GM21390 (cell line): ENCODE measurements at regions not wholly inside any gene's neighbourhood (a gene's known extent, or its start where the extent isn't known, plus 50 kb on each side); places are given as distances from the start of the nearest gene placed in this dataset.

Experiments
- ATAC-seq: cut with Tn5 transposase; IDR thresholded peaks from one replicate; pipeline ENCODE4 v1.9.1; 2021; ENCODE audit not compliant: unreplicated experiment

GRCh38 chr10:125284875-125285597 is 124.7 kb upstream of the CTBP2 start:
- no peak for ATAC-seq

- ATAC-seq = no peak
These were observed 123.7 kb upstream of the CTBP2 start for GRCh38 chr10:125283836-125284614.

DNA sequence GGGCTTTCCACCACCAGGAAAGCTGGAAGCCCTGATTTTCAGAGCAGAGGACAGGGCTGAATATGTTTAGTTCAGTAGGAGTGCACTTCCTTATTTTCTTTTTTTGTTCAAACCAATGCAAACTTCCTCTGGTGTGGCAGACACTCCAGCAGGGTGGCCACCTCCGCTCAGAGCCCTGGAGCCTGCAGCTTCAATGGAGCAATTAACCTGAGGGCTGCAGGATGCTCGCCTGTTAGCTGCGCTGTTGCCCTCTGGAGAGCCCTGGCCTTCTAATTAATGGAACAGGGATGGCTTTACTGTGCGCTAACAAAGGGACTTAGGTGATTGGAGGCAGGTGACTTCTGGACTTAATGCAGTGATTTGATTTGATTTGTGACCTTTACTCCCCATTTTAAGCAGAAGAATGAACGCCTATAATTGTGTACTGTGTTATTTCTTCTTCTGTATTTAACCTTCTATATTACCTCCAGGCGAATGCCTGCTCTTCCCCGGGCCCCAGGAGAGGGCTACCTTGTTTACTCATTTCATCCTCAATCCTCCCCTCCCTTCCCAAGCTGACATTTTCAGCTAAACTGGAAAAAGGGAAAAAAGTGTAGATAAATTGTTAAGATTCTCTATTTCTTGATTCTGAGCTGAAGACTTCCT is 123.0 kb upstream of the CTBP2 start:
- ATAC-seq = no peak

- no peak for ATAC-seq
These were observed 120.7 kb upstream of the CTBP2 start for GRCh38 chr10:125281091-125281490.

GRCh38 chr10:125276133-125276532 is 115.8 kb upstream of the CTBP2 start:
- ATAC-seq = no peak

- no peak for ATAC-seq
These were observed 114.6 kb upstream of the CTBP2 start for GRCh38 chr10:125274961-125275360.

DNA sequence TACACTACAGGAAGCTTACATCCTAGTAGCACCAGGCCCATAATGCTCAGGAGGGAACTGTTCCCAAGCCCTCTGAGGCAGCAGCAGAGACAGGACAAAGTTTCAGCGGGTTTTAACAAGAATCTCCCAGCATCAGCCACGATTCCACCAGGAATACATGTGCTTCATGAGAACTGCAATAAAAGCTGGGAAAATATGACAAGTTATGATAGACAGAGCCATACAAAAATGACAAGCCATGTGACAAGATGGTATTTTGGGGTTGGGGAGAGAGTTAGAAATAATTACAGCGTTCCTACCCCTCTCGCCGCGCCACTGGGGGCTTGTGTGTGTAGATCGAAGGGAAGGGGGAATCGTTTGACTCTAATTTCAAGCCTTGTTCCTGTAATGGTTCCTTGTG is 112.7 kb upstream of the CTBP2 start:
- no peak for ATAC-seq

DNA sequence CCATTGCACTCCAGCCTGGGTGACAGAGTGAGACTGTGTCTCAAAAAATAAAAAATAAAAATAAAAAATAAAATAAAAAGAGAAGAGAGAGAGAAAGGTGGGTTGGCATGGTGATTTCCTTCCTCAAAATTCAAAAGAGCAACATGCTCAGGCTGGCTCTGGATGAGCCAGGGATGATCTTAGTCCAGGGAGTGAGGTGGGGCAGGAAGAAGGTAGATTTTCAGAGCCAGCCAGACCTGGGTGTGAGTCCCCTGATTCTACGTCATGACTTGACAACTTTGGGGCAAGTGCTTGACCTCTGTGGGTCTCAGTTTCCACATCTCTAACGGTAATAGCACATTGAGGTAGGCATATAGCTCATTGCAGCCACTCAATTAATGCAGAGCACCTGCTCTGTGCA is 109.4 kb upstream of the CTBP2 start:
- no peak for ATAC-seq

DNA sequence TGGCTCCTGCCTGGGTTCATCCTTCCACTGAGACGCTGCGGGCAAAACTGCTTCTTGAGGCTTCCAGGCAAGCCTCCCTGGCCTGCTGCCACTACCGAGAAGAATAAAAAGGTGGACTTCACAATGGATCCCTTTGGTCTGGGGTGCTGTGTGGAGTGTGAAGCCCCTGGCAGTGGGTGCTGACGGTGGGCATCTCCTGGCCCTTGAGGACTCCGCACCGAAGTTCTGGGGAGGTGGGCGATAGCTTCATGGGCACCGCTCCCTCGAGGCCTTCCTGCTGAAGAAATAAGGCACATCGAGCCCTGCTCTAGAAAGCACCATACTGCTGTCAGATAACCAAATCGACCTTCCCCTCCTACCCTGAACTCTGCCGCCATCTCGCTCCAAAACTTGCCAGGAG is 106.6 kb upstream of the CTBP2 start:
- ATAC-seq = no peak

DNA sequence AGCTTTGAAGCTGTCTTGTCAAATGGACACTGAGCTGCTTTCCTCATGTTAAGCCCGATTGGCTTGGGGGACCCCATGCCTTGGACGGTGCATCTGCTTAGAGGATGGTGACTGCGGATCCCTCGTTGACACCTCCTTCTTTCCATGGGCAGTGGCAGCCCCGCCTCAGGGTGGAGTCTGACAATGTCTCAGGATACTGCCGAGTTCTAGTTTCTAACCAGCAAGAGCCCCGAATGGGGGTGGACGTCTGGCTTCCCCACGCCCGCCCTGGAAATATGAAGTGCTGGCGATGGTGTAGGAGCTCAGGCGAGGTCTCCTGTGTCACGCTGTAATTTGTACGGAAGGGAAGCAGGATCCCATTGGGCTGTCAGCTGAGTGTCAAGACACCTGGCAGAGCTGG is 106.2 kb upstream of the CTBP2 start:
- no peak for ATAC-seq

- no peak for ATAC-seq
These were observed 105.2 kb upstream of the CTBP2 start for GRCh38 chr10:125265579-125265955.

GRCh38 chr10:125264757-125265578 is 104.6 kb upstream of the CTBP2 start:
- ATAC-seq = no peak

DNA sequence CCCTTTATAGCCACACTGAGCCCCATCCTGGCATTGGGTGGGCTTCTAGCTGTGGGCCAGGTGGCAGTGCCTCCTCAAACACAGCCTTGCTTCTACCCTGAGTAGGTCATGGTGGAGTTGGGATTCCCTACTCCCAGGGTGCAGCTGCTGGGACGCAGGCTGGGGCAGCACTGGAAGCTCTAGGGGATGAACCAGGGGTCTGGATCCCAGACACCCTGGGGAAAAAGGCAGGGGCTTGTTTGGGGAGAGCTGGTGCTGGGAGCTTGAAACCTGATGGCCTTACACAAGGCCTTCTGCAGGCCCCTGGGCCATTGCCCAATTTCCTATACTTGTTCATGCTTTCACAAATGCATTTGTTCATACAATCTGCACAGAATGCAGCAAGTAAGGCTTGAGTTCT is 103.7 kb upstream of the CTBP2 start:
- no peak for ATAC-seq

DNA sequence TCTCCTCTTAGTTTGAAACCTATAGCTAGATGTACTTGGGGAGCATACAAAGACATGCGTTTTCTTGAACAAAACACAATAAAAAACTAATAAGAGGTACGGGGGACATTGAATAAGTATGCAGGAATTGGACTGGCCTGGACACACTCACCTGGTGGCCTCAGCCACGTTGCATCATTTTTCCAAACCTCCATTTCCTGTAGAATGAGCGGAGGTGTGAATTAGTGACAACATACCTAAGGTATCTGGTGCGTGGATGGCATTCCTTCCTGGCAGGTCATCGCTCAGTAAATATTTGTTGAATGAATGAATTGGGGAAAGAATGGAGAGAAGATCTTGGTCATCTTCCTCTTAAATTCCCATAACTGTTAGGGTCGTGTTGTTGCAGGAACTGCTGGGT is 103.2 kb upstream of the CTBP2 start:
- no peak for ATAC-seq

DNA sequence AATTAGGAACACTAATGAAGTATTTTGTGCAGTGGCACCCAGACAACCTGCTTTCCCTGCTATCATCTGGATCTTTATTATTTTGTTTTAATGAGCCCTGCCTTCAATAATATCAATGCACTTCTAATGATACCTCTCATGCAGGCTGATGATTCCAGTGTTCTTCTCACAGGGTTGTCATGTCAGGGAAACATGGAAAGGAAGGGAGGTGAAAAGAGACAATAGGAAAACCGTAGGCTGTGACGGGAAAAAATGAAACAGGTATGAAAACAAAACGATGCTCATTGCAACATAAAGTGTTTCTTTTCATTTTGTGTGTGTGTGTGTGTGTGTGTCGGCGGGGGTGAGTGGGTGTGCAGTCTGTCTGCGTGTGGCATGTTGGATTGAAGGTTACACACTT is 102.6 kb upstream of the CTBP2 start:
- ATAC-seq = no peak

DNA sequence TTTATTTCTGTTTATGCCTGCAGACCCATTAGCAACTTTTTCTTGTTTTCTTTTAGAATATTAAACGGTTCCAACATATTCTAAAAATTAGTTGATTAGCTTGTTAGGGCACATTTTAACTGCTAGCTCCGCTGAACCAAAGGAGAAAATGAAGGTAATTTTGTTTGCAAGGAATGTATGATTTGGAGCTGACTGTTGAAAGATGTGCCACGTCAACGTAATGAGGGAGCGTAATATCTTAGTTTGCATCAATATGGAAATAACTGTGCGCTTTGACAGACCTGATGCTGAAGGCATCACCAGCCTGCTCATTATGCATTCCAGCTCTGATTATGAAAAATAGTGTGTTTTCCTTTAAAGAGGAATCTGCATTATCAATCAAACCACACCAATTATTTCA is 102.0 kb upstream of the CTBP2 start:
- ATAC-seq = no peak

- no peak for ATAC-seq
These were observed 101.3 kb upstream of the CTBP2 start for GRCh38 chr10:125261491-125262186.

DNA sequence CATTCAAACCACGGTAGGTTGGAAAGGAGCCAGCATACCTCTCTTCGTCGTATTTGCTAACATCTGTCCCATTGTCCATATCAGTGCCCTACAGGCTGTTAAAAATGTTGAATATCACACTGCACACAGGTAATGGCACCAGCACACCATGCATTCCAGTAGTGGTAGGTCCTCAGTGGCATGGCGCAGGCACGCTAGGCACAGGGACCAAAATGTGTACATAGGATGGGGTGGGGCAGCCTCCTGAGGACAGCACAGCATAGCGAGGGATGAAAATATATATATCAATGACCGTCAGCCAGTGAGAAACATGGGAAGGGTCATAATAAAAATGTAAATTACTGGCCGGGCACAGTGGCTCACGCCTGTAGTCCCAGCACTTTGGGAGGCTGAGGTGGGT is 99.9 kb upstream of the CTBP2 start:
- no peak for ATAC-seq

DNA sequence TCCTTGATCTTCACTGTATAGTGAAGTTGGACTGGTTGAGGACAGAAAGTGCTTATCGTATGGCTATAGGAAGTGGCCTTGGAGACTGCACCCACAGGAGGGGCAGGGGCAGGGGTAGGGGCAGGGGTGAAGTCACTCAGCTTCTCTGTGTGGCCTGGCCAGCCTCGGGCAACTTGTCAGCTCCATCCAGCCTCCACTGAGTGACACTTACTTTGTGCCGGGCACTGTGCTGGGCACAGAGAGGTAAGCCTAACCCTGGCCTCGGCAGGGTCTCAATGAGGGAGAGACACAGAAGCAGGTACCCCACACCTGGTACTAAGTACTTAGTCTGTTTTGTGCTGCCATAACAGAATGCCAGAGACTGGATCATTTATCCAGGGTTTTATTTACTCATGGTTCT is 99.3 kb upstream of the CTBP2 start:
- no peak for ATAC-seq

GRCh38 chr10:125258676-125259075 is 98.3 kb upstream of the CTBP2 start:
- no peak for ATAC-seq
